Activated CD8-positive, alpha-beta memory T cell treated with anti-CD3 and anti-CD28 coated beads for 36 hours (primary cell): ENCODE measurements at regions not wholly inside any gene's neighbourhood (a gene's known extent, or its start where the extent isn't known, plus 50 kb on each side); places are given as distances from the start of the nearest gene placed in this dataset.
"Not testable (repeated sequence)": the region's sequence is repeated elsewhere in the genome, so short reads cannot be mapped to it uniquely, and the experiment has no call there.

Experiments
- CTCF ChIA-PET: fragments of 350-600 bp; sonication (Branson Sonifier 250); formaldehyde crosslinking; loops from one replicate; lab custom pipeline; 2021; ENCODE audit warnings: antibody characterized with exemption; lab: Charles Lee
- POLR2A ChIA-PET: fragments of 350-600 bp; sonication (Branson Sonifier 250); formaldehyde crosslinking; loops from one replicate; lab custom pipeline; 2021; ENCODE audit warnings: antibody characterized with exemption; lab: Charles Lee

DNA sequence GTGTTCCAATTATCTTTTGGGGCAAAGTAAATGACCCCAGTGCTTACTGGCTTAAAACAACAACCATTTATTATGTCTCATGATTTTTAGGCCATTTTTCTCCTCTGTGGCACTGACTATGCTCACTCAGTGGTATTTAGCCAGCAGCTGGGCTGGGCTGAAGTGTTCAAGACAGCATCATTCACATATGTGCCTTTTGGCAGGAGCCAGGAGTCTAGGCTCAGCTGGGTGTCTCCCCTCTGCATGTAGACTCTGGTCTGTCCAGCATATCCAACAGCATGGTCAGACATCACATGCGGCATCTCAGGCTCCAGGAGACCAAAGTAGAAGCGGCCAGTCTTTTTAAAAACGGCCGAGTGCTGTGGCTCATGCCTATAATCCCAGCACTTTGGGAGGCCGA is 120.3 kb upstream of the TOP1 start:
- POLR2A ChIA-PET = no interaction called here
- CTCF ChIA-PET = no interaction called here

DNA sequence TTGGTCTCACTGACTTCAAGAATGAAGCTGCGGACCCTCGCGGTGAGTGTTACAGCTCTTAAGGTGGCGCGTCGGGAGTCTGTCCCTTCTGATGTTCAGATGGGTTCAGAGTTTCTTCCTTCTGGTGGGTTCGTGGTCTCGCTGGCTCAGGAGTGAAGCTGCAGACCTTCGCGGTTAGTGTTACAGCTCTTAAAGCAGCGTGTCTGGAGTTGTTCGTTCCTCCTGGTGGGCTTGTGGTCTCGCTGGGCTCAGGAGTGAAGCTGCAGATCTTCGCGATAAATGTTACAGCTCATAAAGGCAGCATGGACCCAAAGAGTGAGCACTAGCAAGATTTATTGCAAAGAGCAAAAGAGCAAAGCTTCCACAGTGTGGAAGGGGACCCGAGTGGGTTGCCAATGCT is 119.1 kb upstream of the TOP1 start:
- CTCF ChIA-PET, POLR2A ChIA-PET: not testable (repeated sequence)

DNA sequence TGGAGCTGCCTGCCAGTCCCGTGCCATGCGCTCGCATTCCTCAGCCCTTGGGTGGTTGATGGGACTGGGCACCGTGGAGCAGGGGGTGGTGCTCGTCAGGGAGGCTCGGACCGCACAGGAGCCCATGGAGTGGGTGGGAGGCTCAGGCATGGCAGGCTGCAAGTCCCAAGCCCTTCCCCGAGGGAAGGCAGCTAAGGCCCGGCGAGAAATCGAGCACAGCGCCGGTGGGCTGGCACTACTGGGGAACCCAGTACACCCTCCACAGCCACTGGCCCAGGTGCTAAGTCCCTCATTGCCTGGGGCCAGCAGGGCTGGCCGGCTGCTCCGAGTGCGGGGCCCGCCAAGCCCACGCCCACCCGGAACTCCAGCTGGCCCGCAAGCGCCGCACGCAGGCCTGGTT is 118.2 kb upstream of the TOP1 start:
- POLR2A ChIA-PET, CTCF ChIA-PET: not testable (repeated sequence)

DNA sequence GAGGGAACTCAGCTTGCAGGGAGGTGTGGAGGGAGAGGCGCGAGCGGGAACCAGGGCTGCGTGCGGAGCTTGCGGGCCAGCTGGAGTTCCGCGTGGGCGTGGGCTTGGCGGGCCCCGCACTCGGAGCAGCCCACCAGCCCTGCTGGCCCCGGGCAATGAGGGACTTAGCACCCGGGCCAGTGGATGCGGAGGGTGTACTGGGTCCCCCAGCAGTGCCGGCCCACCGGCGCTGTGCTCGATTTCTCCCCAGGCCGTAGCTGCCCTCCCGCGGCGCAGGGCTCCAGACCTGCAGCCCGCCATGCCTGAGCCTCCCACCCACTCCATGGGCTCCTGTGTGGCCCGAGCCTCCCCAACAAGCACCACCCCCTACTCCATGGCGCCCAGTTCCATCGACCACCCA is 117.5 kb upstream of the TOP1 start:
- POLR2A ChIA-PET, CTCF ChIA-PET: not testable (repeated sequence)

DNA sequence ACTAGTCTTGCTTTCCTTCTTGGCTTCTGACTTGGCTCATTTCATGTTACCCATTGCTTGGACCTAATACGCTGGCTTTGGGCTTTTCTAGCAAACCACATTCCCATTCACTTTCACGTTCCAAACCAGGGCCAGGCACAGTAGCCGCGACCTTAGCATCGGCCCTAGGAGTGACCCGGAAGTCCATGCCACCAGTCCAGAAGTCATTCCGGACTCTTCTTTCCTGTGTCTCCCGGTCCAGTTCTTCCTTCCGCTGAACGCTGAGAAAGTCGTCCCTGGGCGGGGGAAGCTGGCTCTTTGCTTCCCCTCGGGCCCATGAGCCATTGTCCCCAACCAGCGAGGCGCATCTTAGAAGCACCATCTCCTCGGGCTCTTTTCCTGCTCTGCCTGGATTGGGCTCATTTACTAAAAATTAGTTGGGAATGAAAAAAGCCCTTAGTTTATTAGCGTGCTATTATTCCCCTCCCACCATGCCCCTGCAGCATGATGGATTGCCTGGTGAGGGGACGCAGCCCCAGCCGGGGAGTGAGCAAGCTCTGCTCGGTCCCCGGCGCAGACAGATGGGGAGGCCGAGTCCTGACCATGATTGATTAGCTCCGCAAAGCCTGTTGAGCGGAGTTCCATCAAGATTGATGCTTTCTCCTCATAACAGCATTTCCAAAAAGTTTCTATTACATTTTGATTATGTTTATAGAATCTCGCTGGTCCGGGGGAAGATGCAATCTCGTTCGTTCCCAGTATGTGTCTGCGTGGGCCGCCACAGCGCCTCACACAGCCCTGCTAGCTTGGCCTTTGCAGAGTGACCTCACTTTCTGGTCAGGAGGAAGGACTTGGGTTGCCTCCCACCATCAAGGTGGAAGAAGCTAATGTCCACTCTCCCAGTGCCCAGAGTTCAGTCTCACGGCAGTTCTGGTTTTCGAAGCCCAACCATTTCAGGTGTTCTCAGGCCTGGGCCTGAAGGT is 115.1 kb upstream of the TOP1 start:
- ChIA-PET POLR2A (no interaction called here), CTCF (no interaction called here)

DNA sequence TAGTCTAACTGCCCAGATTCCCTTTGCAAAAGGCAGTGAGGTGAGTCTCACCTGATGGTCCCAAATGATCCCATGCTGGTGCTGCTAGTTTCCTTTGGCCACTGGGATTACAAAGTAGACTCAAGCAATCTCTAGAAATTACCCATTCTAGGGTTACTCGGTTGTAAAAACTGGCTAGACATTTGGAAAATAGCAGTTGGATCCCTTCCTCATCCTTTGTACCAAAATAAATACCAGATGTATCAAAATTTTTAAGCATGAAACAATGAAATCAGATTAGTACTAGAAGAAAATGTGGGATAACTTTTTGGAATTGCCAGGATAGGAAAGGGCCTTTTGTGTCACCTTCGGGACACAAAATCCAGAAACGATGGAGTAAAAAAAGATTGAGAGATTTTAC is 112.9 kb upstream of the TOP1 start:
- ChIA-PET POLR2A (no interaction called here), CTCF (no interaction called here)

DNA sequence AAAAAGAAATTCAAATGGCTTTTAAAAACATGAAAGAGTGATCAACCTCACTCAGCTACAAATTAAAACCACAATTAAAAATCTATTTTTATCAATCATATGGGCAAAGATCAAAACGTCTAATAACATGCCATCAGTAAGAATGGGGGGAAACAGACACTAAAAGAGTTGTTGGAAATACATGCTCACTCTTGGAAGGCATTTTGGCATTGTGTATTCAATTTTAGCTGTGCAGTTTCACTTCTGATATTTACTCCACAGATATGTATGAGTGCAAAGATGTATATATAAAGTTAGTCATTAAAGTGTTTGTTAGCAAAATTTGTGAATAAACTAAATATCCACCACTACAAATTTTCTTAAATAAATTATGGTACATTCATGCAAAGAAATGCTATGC is 112.3 kb upstream of the TOP1 start:
- CTCF ChIA-PET = no interaction called here
- POLR2A ChIA-PET = no interaction called here

DNA sequence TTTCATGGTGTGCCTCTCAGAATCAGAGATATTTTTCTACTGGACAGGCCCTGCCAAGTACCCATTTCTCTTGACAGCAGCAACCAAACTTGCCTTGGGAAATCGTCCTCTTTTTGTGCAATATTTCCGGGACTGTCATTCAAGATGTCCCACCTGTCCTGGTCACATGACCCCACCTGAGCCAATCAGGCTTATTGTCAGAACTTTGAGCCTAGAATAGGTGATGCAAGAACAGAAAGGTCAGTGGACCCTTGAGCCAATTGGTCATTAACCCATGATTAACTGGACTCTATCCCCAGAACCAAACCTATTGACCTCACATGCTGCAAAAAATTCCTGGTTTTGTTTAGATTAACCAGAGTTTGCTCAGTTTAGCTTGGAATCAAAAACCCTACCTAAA is 108.3 kb upstream of the TOP1 start:
- CTCF ChIA-PET = no interaction called here

DNA sequence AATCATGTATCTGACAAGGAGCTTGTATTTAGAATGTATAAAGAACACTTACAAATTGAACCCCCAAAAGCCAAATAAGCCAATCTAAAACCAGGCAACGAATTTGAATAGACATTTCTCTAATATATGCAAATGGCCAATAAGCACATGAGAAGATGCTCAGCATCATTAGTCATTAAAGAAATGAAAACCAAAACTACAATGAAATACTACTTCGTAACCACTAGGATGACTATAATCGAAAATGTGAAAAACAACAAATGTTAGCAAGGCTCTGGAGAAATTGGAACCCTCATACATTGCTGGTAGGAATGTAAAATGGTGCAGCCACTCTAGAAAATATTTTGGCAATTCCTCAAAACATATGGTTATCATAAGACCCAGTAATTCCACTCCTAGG is 105.8 kb upstream of the TOP1 start:
- ChIA-PET CTCF (no interaction called here), POLR2A (interaction anchor here (0.6 kb wide), 1 partner anchor 696 kb away, joined by 3 read pairs; no protein-coding TSS in a partner anchor)

More for the DNA sequence above, 108.3 kb upstream of the TOP1 start:
- POLR2A ChIA-PET = no interaction called here

DNA sequence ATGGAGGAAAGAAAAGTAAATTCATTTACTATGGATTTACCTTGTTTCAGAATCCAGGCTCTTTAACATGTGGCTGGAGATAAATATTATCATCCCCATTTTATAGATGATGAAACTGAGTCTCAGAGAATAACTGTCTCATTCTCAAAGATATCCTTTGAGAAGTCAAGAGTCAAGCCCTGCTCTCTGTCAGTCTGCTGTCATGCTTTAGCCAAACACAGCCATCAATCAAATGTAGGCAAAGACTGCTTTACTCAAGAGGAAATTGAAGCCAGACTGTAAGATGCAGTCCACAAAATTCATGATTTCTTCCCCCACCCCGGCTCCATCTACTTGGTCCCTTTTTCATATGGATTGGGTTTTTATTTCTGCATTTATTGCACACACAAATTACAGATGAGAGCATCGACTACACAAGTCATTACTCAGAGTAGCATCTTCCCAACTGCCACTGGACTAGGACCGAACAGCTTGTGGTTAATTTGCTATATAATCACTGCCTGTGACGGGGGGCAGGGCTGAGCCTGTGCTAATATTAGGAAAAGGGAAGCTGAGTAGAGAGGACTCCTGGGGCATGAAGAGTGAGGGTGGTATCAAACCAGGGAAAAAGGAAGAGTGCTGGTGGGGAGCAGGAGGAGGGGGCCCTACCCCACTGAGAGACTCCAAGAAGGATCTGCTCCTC is 102.7 kb upstream of the TOP1 start:
- POLR2A ChIA-PET = no interaction called here
- CTCF ChIA-PET = no interaction called here

DNA sequence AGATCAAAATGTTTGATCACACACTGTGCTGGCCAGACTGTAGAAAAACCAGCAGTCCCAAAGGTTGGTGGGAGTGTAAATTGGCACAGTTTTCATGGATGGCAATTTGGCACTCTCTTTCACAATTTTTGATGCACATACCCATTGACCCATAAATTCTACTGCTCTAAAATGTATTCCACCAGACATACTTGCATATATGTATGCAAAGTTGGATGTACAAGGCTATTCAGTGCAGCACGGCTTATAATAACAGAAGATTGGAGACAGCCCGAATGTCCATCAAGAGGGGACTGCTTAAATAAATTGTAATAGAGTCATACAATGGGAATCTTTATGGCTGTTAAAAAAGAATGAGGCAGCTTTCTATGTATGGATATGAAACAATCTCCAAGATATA is 101.7 kb upstream of the TOP1 start:
- POLR2A ChIA-PET = no interaction called here
- CTCF ChIA-PET = no interaction called here

DNA sequence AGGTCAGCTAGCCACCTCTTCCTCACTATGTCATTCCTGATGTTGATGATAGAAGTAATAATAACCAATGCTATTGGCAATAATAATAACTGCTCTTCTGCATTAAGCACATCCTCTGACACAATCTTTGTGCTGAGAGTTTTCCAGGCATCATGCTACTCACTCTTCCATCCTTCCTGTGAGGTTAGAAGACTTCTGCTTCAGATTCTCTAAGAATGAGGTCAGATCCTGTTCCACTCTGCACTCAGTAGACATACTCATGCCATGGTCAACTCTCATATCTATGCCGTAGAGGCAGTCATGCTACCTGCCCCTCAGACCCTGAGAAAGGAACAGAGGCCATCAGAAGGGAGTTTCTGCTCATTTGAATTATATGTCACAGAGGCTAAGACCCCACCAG is 98.1 kb upstream of the TOP1 start:
- CTCF ChIA-PET = interaction anchor here (1.2 kb wide), 1 partner anchor 216 kb away, joined by 3 read pairs; no protein-coding TSS in a partner anchor
- POLR2A ChIA-PET = no interaction called here

DNA sequence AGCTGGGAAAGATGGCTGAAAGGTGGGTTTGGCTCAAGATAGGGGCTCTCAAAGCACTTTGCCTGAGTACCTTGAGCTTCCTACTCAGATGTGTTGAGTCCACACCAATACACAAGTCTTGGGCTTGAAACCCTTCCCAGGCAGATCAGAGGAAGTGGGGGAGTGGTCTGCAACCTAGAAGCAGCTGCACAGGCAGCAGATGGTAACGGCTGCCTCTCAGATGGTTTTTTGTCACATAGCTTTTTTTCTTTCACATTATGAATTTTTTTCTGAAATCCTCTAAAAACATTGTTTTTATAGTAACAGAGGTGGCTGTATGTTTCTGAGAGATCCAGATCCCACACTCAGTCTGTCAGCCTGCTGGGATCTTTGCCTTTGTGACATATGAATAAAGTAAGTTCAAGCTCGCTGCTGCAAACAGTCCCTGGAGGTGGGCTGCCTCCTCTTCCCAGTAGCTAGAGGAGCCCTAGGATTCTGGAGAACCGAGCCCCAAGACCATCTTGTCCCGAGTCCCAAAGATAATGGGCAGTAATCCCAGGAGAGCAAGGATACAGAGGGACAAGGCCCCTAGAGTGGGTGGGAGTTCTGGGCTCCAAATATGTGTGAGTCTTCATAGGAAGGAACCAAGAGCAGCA is 97.1 kb upstream of the TOP1 start:
- ChIA-PET CTCF (interaction anchor here (1.2 kb wide), 1 partner anchor 217 kb away, joined by 3 read pairs; no protein-coding TSS in a partner anchor), POLR2A (no interaction called here)

DNA sequence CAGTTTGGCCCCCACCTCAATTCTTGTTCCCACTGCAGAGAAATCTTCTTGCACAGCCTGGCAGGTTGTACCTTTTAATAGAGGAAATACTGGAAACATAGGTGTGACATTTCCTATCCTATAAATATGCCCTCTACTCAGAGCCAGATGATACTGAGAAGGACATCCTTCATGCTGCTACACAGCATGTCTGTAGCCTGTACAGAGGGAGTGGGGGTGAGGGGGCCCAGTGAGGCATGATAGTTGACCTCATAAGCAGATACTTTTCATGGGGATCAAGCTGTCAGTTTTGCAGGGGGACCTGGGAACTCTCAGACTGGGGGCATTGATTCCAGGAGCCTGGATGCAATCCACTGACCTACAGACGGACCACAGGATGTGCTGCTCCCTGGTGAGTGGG is 96.2 kb upstream of the TOP1 start:
- POLR2A ChIA-PET = no interaction called here
- CTCF ChIA-PET = no interaction called here

DNA sequence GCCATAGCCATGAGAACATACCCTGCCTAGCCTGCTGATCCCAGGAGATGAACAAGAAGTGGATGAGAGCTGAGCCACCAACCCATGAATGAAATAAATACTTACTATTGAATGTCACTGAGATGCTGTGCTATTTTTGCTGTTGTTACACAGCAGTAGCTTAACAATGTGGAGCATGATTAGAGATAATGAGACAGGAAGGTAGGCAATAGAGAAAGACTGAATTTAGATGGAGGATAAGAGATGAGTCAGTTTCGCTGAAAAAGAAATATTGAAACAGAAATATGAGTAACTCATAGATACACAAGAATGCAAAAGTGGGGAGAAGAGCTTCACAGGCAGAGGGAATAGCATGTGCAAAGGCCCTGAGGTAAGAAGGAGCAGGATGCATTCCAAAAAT is 94.9 kb upstream of the TOP1 start:
- ChIA-PET CTCF (interaction anchor here (0.7 to 0.8 kb wide), 2 partner anchors 70 to 192 kb away, joined by 3 read pairs; no protein-coding TSS in a partner anchor), POLR2A (interaction anchor here (0.6 kb wide), 1 partner anchor 208 kb away, joined by 3 read pairs; no protein-coding TSS in a partner anchor)

DNA sequence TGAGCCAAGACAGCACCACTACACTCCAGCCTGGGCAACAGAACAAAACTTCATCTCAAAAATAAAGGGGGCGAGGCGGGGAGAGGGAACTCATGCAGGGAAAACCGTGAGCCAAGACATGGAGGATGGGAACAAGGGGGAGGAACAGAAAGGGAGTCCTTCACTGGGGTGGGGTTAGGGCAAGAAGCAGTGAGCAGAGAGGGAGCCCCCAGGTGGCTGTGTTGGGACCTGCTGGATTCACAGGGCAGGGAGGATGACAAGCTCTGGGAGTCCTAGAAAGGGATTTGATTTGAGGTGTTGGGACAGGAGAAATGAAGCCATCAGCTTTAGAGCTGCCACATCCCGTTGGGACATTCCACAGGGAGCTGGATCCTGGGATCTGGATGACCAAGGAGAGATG is 90.6 kb upstream of the TOP1 start:
- POLR2A ChIA-PET = no interaction called here
- CTCF ChIA-PET = no interaction called here

DNA sequence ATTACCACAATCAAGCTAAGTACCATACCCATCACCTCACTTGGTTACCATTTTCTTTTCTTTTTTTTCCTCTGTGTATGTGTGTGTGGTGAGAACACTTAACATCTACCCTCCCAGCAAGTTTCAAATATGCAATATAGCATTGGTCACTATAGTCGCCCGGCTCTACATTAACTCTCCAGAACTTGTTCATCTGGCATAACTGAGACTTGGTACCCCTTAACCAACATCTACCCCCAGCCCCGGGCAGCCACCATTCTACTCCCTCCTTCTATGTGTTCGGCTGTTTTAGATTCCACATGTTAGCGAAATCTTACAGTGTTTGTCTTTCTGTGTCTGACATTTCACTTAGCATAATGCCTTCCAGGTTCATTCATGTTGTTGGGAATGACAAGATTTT is 89.0 kb upstream of the TOP1 start:
- ChIA-PET POLR2A (no interaction called here), CTCF (no interaction called here)

DNA sequence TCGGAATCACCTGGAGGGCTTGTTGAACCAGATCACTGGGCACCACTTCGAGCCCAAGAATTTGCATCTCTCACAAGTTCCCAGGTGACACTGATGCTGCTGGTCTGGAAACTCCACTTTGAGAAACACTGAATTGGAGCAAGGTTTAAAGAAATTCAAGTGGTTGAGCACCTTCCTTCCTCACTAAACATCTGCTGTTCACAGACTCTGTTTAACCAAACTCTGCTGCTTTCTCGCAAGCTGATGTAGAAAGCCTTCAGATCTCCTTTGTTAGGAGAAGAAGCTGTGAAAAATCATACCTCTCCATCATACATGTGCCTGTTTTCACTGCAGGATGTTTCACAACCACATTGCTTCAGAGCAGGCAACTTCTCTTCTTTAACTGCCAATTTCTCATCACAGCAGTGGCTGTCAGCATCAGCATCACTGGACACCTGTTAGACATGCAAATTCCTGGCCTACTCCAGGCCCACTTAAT is 87.5 kb upstream of the TOP1 start:
- CTCF ChIA-PET = no interaction called here
- POLR2A ChIA-PET = no interaction called here

DNA sequence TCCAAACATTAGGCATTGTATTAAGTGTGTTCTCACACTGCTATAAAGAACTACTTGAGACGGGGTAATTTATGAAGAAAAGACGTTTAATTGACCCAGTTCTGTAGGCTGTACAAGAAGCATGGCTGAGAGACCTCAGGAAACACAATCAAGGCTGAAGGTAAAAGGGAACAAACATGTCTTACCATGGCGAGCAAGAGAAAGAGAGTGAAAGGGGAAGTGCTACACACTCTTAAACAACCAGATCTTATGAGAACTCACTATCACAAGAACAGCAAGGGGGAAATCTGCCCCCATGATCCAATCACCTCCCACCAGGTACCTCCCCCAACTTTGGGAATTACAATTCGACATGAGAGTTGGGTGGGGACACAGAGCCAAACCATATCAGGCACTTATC is 86.6 kb upstream of the TOP1 start:
- ChIA-PET POLR2A (no interaction called here), CTCF (no interaction called here)

DNA sequence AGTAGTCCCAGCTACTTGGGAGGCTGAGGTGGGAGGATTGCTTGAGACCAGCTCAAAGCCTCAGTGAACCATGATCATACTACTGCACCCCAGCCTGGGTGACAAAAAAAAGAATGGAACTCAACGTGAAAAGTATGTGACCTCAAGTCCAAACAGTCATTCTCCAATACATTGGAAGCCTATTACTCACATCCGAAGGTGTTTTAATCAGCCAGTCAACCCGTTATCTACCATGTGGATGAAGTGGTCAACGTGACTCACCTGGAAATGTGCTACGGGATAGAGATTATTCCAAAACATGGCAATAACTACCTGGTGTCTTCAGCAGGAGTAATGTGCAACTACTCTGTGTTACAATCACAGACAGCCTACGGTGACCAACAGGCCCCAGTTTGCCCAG is 85.8 kb upstream of the TOP1 start:
- CTCF ChIA-PET = no interaction called here
- POLR2A ChIA-PET = no interaction called here
